PFSK-1 (cell line): ENCODE measurements at regions not wholly inside any gene's neighbourhood (a gene's known extent, or its start where the extent isn't known, plus 50 kb on each side); places are given as distances from the start of the nearest gene placed in this dataset.

Experiments
- FOXP2 ChIP-seq: optimal IDR thresholded peaks from 2 replicates; pipeline ENCODE3; 2011; ENCODE audit warnings: borderline replicate concordance, control low read depth, inconsistent platforms; ENCODE audit not compliant: insufficient read depth; ENCODE audit errors: extremely low read length, extremely low read depth
- POLR2AphosphoS5 ChIP-seq: IDR thresholded peaks from 2 replicates; pipeline ENCODE4 v1.6.1; 2012; ENCODE audit warnings: low read depth, mild to moderate bottlenecking, control low read depth, low read length, moderate library complexity
- REST ChIP-seq, 2 experiments: IDR thresholded peaks; 2 replicates each; pipeline versions ENCODE4 v1.6.1 to v1.8.0; 2011 to 2012; ENCODE audit warnings: low read depth in 2 of 2, low read length in 2 of 2, control low read depth in 1 of 2, inconsistent platforms in 1 of 2, mild to moderate bottlenecking in 1 of 2, moderate library complexity in 1 of 2; ENCODE audit not compliant: insufficient read depth in 1 of 2
- SIN3A ChIP-seq: IDR thresholded peaks from 2 replicates; pipeline ENCODE4 v1.6.1; 2012; ENCODE audit warnings: mild to moderate bottlenecking, low read length, moderate library complexity, borderline replicate concordance; ENCODE audit not compliant: insufficient read depth
- TAF1 ChIP-seq: IDR thresholded peaks from 2 replicates; pipeline ENCODE4 v1.6.1; 2012; ENCODE audit warnings: low read length, control low read depth, borderline replicate concordance; ENCODE audit not compliant: insufficient read depth

- no peak for TF ChIP-seq TAF1
- TF ChIP-seq FOXP2 = no peak
- no peak for TF ChIP-seq SIN3A
Observed at GRCh38 chr4:117898496-117898895, 135.8 kb upstream of the NDST3 start.

- TF ChIP-seq SIN3A (no peak), REST (IDR thresholded peaks at IDR 0.05; ENCODE audit: insufficient read depth in 1 of 2, low read depth in 2 of 2, low read length in 2 of 2) (no peak), TAF1 (no peak), POLR2AphosphoS5 (no peak), FOXP2 (no peak)
Observed at GRCh38 chr4:117900832-117901231, 133.5 kb upstream of the NDST3 start.

- TF ChIP-seq SIN3A = no peak
- TF ChIP-seq REST (IDR thresholded peaks at IDR 0.05; ENCODE audit: insufficient read depth in 1 of 2, low read depth in 2 of 2, low read length in 2 of 2) = no peak
- TF ChIP-seq POLR2AphosphoS5 = no peak
Observed at GRCh38 chr4:117907646-117908045, 126.6 kb upstream of the NDST3 start.

DNA sequence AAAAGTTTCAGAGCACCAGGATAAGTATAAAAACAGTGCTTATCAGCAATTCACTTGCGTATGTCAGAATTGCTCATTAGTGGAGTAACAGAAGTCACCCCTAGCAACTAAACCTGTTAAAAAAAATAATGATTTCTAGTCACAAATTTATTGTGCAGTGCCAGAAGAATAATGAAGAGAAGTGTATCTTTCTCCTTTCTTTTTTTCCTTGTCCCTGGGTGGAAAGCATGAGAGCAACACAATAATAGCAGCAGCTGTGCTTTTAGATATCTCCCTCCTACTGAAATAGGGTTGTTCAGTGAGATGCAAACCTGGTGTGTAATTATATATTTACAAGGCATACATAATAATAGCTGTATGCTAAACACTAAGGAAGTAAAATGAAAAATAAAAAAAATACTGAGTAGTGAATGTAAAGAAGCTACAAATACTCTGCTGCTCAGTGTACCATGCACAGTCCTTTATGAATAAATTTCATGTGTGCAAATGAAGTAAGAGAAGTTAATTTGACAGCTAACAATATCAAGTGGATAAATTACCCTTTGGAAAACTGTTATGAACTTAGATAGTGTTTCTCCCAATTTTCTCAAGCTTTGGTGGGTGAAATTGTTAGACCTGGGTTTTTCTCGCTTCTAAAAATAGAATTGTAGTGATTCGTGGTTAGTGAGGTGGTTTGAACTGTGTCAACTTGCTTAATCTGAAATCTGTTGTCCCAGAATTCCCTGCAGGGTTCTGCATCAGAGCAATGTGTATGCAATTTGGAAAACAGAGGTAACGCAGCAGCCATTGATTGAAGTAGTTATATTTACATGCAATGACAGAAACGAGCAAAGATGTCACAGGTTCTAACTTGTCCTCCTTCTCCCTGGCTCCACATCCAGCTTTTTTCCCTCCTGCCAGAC lies 125.7 kb upstream of the NDST3 start:
- TF ChIP-seq SIN3A (no peak), REST (IDR thresholded peaks at IDR 0.05; ENCODE audit: insufficient read depth in 1 of 2, low read depth in 2 of 2, low read length in 2 of 2) (no peak), TAF1 (no peak), FOXP2 (no peak), POLR2AphosphoS5 (no peak)

DNA sequence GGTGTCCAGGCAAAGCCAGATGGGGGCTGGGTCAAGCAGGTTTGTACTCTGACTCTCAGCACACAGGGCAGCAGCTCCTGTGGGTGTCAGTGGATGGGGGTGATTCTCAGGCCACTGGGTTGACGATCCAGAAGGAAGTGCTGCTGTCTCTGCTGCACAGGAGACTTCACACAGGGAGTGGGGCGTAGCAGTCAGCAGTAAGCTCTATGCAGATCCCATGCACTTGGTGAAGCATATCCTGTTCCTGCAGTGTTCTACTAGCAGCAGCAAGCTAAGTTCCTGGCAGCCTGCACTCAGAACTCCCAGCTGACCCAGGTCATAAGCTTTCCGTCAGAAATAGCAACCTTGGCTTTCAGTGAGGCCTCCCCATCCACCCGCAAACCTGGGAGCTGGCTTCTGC lies 117.6 kb upstream of the NDST3 start:
- TF ChIP-seq REST (IDR thresholded peaks at IDR 0.05; ENCODE audit: insufficient read depth in 1 of 2, low read depth in 2 of 2, low read length in 2 of 2) = no peak
- TF ChIP-seq SIN3A = no peak
- TF ChIP-seq POLR2AphosphoS5 = no peak
- TF ChIP-seq TAF1 = no peak
- no peak for TF ChIP-seq FOXP2
